Type B pancreatic cell (in vitro differentiated cells): ENCODE measurements at regions not wholly inside any gene's neighbourhood (a gene's known extent, or its start where the extent isn't known, plus 50 kb on each side); places are given as distances from the start of the nearest gene placed in this dataset.

ENCODE experiments used
- DNase-seq: peaks from one replicate; pipeline ENCODE4 v3.0.0; 2021; ENCODE audit warnings: mixed read lengths; ENCODE audit not compliant: unreplicated experiment; ENCODE audit errors: extremely low spot score
- H3K27ac Mint-ChIP-seq: 2 replicates; pipeline ENCODE4 v1.8.0; 2021; ENCODE audit warnings: mild to moderate bottlenecking, mixed read lengths
- H3K27me3 Mint-ChIP-seq: 2 replicates; pipeline ENCODE4 v1.8.0; 2021; ENCODE audit warnings: mixed read lengths
- H3K36me3 Mint-ChIP-seq: 2 replicates; pipeline ENCODE4 v1.8.0; 2021; ENCODE audit warnings: mixed read lengths
- H3K4me1 Mint-ChIP-seq: one replicate; pipeline ENCODE4 v1.8.0; 2021; ENCODE audit warnings: mixed read lengths; ENCODE audit not compliant: unreplicated experiment
- H3K4me3 Mint-ChIP-seq: 2 replicates; pipeline ENCODE4 v1.8.0; 2021; ENCODE audit warnings: mild to moderate bottlenecking, mixed read lengths
- H3K9me3 Mint-ChIP-seq: 2 replicates; pipeline ENCODE4 v1.8.0; 2021; ENCODE audit warnings: mixed read lengths
- CTCF ChIP-seq: fragments of 200-600 bp; sonication (generic); conservative IDR thresholded peaks from 2 replicates; pipeline ENCODE4 v1.5.0; 2021; ENCODE audit warnings: antibody characterized with exemption, mild to moderate bottlenecking

- no peaks in the 10 kb centered on the region for H3K4me1 Mint-ChIP-seq
- no peaks in the 10 kb centered on the region for H3K27me3 Mint-ChIP-seq
- H3K36me3 Mint-ChIP-seq, result no peaks in the 10 kb centered on the region
- no peak for DNase-seq
- no peak overlapping the region for H3K4me3 Mint-ChIP-seq
- no peak for TF ChIP-seq CTCF
- H3K9me3 Mint-ChIP-seq, result no peaks in the 10 kb centered on the region
- H3K27ac Mint-ChIP-seq, result no peak overlapping the region
These were observed 295.4 kb upstream of the DAB2 start for GRCh38 chr5:39720136-39720535.

GRCh38 chr5:39717176-39717897 lies 292.6 kb upstream of the DAB2 start:
- DNase-seq, result no peak
- Mint-ChIP-seq H3K27me3 (no peaks in the 10 kb centered on the region), H3K9me3 (no peaks in the 10 kb centered on the region), H3K36me3 (no peaks in the 10 kb centered on the region), H3K4me1 (peaks cover 3% of the 10 kb centered on the region), H3K27ac (no peak overlapping the region), H3K4me3 (no peak overlapping the region)
- TF ChIP-seq CTCF, result no peak

- peak; percentile 47 for TF ChIP-seq CTCF
- no peak for DNase-seq
- H3K27me3 Mint-ChIP-seq, result no peaks in the 10 kb centered on the region
- no peak overlapping the region for H3K4me3 Mint-ChIP-seq
- no peak overlapping the region for H3K27ac Mint-ChIP-seq
- no peaks in the 10 kb centered on the region for H3K9me3 Mint-ChIP-seq
- H3K4me1 Mint-ChIP-seq, result peaks cover 3% of the 10 kb centered on the region
- H3K36me3 Mint-ChIP-seq, result no peaks in the 10 kb centered on the region
These were observed 291.8 kb upstream of the DAB2 start for GRCh38 chr5:39716532-39717028.

GRCh38 chr5:39714036-39714698 lies 289.4 kb upstream of the DAB2 start:
- no peaks in the 10 kb centered on the region for H3K36me3 Mint-ChIP-seq
- no peaks in the 10 kb centered on the region for H3K27me3 Mint-ChIP-seq
- peak; percentile 82 for TF ChIP-seq CTCF
- no peak overlapping the region for H3K4me3 Mint-ChIP-seq
- H3K27ac Mint-ChIP-seq, result peak overlapping the region; percentile 55
- DNase-seq, result no peak
- no peaks in the 10 kb centered on the region for H3K9me3 Mint-ChIP-seq
- H3K4me1 Mint-ChIP-seq, result peaks cover 3% of the 10 kb centered on the region

- DNase-seq, result no peak
- Mint-ChIP-seq H3K4me3 (no peak overlapping the region), H3K27me3 (no peaks in the 10 kb centered on the region), H3K36me3 (no peaks in the 10 kb centered on the region), H3K4me1 (peaks cover 3% of the 10 kb centered on the region), H3K9me3 (no peaks in the 10 kb centered on the region), H3K27ac (no peak overlapping the region)
- TF ChIP-seq CTCF, result no peak
These were observed 288.6 kb upstream of the DAB2 start for GRCh38 chr5:39713250-39713916.
